ENCODE measurements at regions not wholly inside any gene's neighbourhood (a gene's known extent, or its start where the extent isn't known, plus 50 kb on each side); places are given as distances from the start of the nearest gene placed in this dataset.

GRCh38 chr2:208927867-208928266 lies 496.0 kb upstream of the MAP2 start:
- TF ChIP-seq REST (IDR thresholded peaks at IDR 0.05; ENCODE audit: unreplicated experiment) (no peak), CTCF (conservative IDR thresholded peaks at IDR 0.05; ENCODE audit: low read depth in 2 of 2) (no peak)
